ENCODE measurements at regions not wholly inside any gene's neighbourhood (a gene's known extent, or its start where the extent isn't known, plus 50 kb on each side); places are given as distances from the start of the nearest gene placed in this dataset.

- H2AFZ ChIP-seq (ENCODE audit: low read depth, low read length): no peak overlapping the region
- no peaks in the 10 kb centered on the region for H3K4me1 ChIP-seq (ENCODE audit: insufficient read depth, low read length)
- no peak for ATAC-seq (ENCODE audit: insufficient read depth, low read depth)
- H4K20me1 ChIP-seq (ENCODE audit: insufficient read depth, low read length): no peaks in the 10 kb centered on the region
- H3K4me2 ChIP-seq (ENCODE audit: insufficient read depth, low read length): no peak overlapping the region
- no peaks in the 10 kb centered on the region for H3K36me3 ChIP-seq (ENCODE audit: insufficient read depth, low read length)
- no peaks in the 10 kb centered on the region for H3K9me3 ChIP-seq (ENCODE audit: insufficient read depth, low read length, severe bottlenecking)
- no peak overlapping the region for H3K9ac ChIP-seq (ENCODE audit: low read depth, low read length)
- H3K79me2 ChIP-seq (ENCODE audit: insufficient read depth, low read length): no peaks in the 10 kb centered on the region
- TF ChIP-seq, protein P1, sequence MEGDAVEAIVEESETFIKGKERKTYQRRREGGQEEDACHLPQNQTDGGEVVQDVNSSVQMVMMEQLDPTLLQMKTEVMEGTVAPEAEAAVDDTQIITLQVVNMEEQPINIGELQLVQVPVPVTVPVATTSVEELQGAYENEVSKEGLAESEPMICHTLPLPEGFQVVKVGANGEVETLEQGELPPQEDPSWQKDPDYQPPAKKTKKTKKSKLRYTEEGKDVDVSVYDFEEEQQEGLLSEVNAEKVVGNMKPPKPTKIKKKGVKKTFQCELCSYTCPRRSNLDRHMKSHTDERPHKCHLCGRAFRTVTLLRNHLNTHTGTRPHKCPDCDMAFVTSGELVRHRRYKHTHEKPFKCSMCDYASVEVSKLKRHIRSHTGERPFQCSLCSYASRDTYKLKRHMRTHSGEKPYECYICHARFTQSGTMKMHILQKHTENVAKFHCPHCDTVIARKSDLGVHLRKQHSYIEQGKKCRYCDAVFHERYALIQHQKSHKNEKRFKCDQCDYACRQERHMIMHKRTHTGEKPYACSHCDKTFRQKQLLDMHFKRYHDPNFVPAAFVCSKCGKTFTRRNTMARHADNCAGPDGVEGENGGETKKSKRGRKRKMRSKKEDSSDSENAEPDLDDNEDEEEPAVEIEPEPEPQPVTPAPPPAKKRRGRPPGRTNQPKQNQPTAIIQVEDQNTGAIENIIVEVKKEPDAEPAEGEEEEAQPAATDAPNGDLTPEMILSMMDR (IDR thresholded peaks at IDR 0.05; ENCODE audit: borderline replicate concordance, extremely low read depth, low read length, poor library complexity, severe bottlenecking): no peak
- TF ChIP-seq EZH2 (IDR thresholded peaks at IDR 0.05; ENCODE audit: borderline replicate concordance, low read depth, low read length, severe bottlenecking): no peak
- H3K4me3 ChIP-seq (ENCODE audit: low read depth in 1 of 2, low read length in 2 of 2): no peak overlapping the region
- H3K27me3 ChIP-seq (ENCODE audit: insufficient read depth, low read length, poor library complexity): no peaks in the 10 kb centered on the region
- no peak overlapping the region for H3K27ac ChIP-seq (ENCODE audit: low read length)
- DNase-seq: no peak
These were observed 250.2 kb downstream of the FAM43A start for GRCh38 chr3:194935632-194936470.

- H3K9me3 ChIP-seq (ENCODE audit: insufficient read depth, low read length, severe bottlenecking): no peaks in the 10 kb centered on the region
- H3K27ac ChIP-seq (ENCODE audit: low read length): no peak overlapping the region
- H3K9ac ChIP-seq (ENCODE audit: low read depth, low read length): no peak overlapping the region
- no peak overlapping the region for H2AFZ ChIP-seq (ENCODE audit: low read depth, low read length)
- no peaks in the 10 kb centered on the region for H3K27me3 ChIP-seq (ENCODE audit: insufficient read depth, low read length, poor library complexity)
- H3K36me3 ChIP-seq (ENCODE audit: insufficient read depth, low read length): no peaks in the 10 kb centered on the region
- H3K4me1 ChIP-seq (ENCODE audit: insufficient read depth, low read length): no peaks in the 10 kb centered on the region
- no peak for TF ChIP-seq EZH2 (IDR thresholded peaks at IDR 0.05; ENCODE audit: borderline replicate concordance, low read depth, low read length, severe bottlenecking)
- TF ChIP-seq, protein P1 (IDR thresholded peaks at IDR 0.05; ENCODE audit: borderline replicate concordance, extremely low read depth, low read length, poor library complexity, severe bottlenecking): no peak
- no peak overlapping the region for H3K4me3 ChIP-seq (ENCODE audit: low read depth in 1 of 2, low read length in 2 of 2)
- no peak overlapping the region for H3K4me2 ChIP-seq (ENCODE audit: insufficient read depth, low read length)
- DNase-seq (no peak), ATAC-seq (ENCODE audit: insufficient read depth, low read depth) (no peak)
- H4K20me1 ChIP-seq (ENCODE audit: insufficient read depth, low read length): no peaks in the 10 kb centered on the region
- no peaks in the 10 kb centered on the region for H3K79me2 ChIP-seq (ENCODE audit: insufficient read depth, low read length)
These were observed 251.0 kb downstream of the FAM43A start for GRCh38 chr3:194936659-194937058.

- H3K27me3 ChIP-seq (ENCODE audit: insufficient read depth, low read length, poor library complexity): no peaks in the 10 kb centered on the region
- no peak for ATAC-seq (ENCODE audit: insufficient read depth, low read depth)
These were observed 251.5 kb downstream of the FAM43A start for GRCh38 chr3:194937144-194937543.

More at GRCh38 chr3:194937144-194937543, 251.5 kb downstream of the FAM43A start:
- Histone ChIP-seq H3K79me2 (ENCODE audit: insufficient read depth, low read length) (no peaks in the 10 kb centered on the region), H3K9ac (ENCODE audit: low read depth, low read length) (no peak overlapping the region), H3K36me3 (ENCODE audit: insufficient read depth, low read length) (no peaks in the 10 kb centered on the region), H3K4me2 (ENCODE audit: insufficient read depth, low read length) (no peak overlapping the region), H3K27ac (ENCODE audit: low read length) (no peak overlapping the region), H3K4me1 (ENCODE audit: insufficient read depth, low read length) (no peaks in the 10 kb centered on the region), H4K20me1 (ENCODE audit: insufficient read depth, low read length) (no peaks in the 10 kb centered on the region), H2AFZ (ENCODE audit: low read depth, low read length) (no peak overlapping the region), H3K9me3 (ENCODE audit: insufficient read depth, low read length, severe bottlenecking) (no peaks in the 10 kb centered on the region), H3K4me3 (ENCODE audit: low read depth in 1 of 2, low read length in 2 of 2) (no peak overlapping the region)
- no peak for DNase-seq
- TF ChIP-seq, protein P1 (IDR thresholded peaks at IDR 0.05; ENCODE audit: borderline replicate concordance, extremely low read depth, low read length, poor library complexity, severe bottlenecking): no peak
- no peak for TF ChIP-seq EZH2 (IDR thresholded peaks at IDR 0.05; ENCODE audit: borderline replicate concordance, low read depth, low read length, severe bottlenecking)
